A673 (cell line): ENCODE measurements at regions not wholly inside any gene's neighbourhood (a gene's known extent, or its start where the extent isn't known, plus 50 kb on each side); places are given as distances from the start of the nearest gene placed in this dataset.

ENCODE experiments used
- BruUV-seq: library from RNA; stranded (reverse); fragments of 400-500 nt; replicated peaks from 2 replicates; lab custom pipeline; 2021; lab: Mats Ljungman, UMichigan
- CTCF ChIA-PET: fragments of 300-600 bp; sonication (Branson Sonifier 250); formaldehyde crosslinking; loops from one replicate; lab custom pipeline; 2022; ENCODE audit warnings: antibody characterized with exemption; lab: Charles Lee
- POLR2A ChIA-PET: fragments of 300-600 bp; sonication (Branson Sonifier 250); formaldehyde crosslinking; loops from one replicate; lab custom pipeline; 2022; ENCODE audit warnings: antibody characterized with exemption; ENCODE audit not compliant: low non-redundant PET; lab: Charles Lee
- DNase-seq: peaks from one replicate; pipeline ENCODE4 v3.0.0-alpha.2; 2015; ENCODE audit warnings: low spot score
- H3K27ac ChIP-seq: fragments of 200-600 bp; sonication (generic); 2 replicates; pipeline ENCODE4 v1.5.1; 2016; ENCODE audit warnings: mixed run types, low read depth, mild to moderate bottlenecking, mixed read lengths, antibody characterized with exemption, low read length; ENCODE audit not compliant: poor library complexity, severe bottlenecking
- H3K27me3 ChIP-seq: fragments of 200-600 bp; sonication (generic); replicated peaks from 2 replicates; pipeline ENCODE4 v1.6.1; 2017; ENCODE audit warnings: mixed run types, low read depth, mild to moderate bottlenecking, mixed read lengths, antibody characterized with exemption, low read length; ENCODE audit not compliant: insufficient read depth, poor library complexity
- H3K36me3 ChIP-seq: fragments of 200-600 bp; sonication (generic); 2 replicates; pipeline ENCODE4 v1.6.1; 2016; ENCODE audit warnings: mixed run types, mild to moderate bottlenecking, mixed read lengths, antibody characterized with exemption, low read length; ENCODE audit not compliant: insufficient read depth, poor library complexity, severe bottlenecking
- H3K4me1 ChIP-seq: fragments of 200-600 bp; sonication (generic); 2 replicates; pipeline ENCODE4 v1.6.1; 2017; ENCODE audit warnings: mixed run types, mild to moderate bottlenecking, mixed read lengths, antibody characterized with exemption, low read length; ENCODE audit not compliant: insufficient read depth, poor library complexity, severe bottlenecking
- H3K4me3 ChIP-seq: fragments of 200-600 bp; sonication (generic); 2 replicates; pipeline ENCODE4 v1.5.1; 2016; ENCODE audit warnings: low read depth, mixed run types, mild to moderate bottlenecking, mixed read lengths, low read length; ENCODE audit not compliant: poor library complexity, severe bottlenecking
- H3K9me3 ChIP-seq: fragments of 200-600 bp; sonication (generic); 2 replicates; pipeline ENCODE4 v1.6.1; 2016; ENCODE audit warnings: mixed run types, low read depth, mild to moderate bottlenecking, mixed read lengths, antibody characterized with exemption, low read length; ENCODE audit not compliant: poor library complexity, severe bottlenecking
- EZH2 ChIP-seq: fragments of 200-600 bp; sonication (generic); IDR thresholded peaks from 2 replicates; pipeline ENCODE4 v1.6.1; 2017; ENCODE audit warnings: borderline replicate concordance, low read depth, mild to moderate bottlenecking, mixed read lengths, antibody characterized with exemption, low read length; ENCODE audit not compliant: poor library complexity, severe bottlenecking
- intact Hi-C: fragments of 100-400 bp; cut with micrococcal nuclease; formaldehyde crosslinking; loops from one replicate; pipeline ENCODE4 v1.10.0; 2022; ENCODE audit not compliant: unreplicated experiment
- TF ChIP-seq, protein P1 (sequence below): fragments of 300-800, 200-600 bp; sonication (generic); conservative IDR thresholded peaks from 2 replicates; pipeline ENCODE4 v1.5.1; 2017; ENCODE audit warnings: low read depth, mild to moderate bottlenecking, antibody characterized with exemption, low read length, moderate library complexity, mixed read lengths

DNA sequence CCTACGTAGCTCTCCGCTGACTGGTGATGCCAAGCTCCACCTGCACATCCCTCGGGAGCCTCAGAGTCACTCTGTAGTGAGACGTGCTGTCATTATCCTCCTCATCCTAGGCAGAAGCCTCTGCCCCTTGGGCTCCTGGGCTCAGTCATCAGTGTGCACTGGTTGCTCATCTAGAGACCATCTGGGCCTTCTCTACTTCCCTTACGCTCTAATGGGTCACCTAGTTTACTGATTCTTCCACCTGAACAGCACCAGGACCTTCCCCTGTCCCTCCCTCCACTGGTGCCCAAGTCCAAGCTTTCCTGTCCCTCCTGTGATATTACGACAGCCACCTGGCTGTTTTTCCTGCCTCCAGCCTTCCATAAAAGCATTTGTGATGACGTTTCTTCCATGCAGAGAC is 136.1 kb upstream of the ERRFI1 start:
- BruUV-seq, result no TSS peak

GRCh38 chr1:8161546-8162105 is 135.5 kb upstream of the ERRFI1 start:
- Histone ChIP-seq H3K36me3 (no peaks in the 10 kb centered on the region), H3K9me3 (no peaks in the 10 kb centered on the region), H3K27me3 (no peaks in the 10 kb centered on the region), H3K4me1 (peaks cover 9% of the 10 kb centered on the region), H3K27ac (no peak overlapping the region), H3K4me3 (no peak overlapping the region)
- no peak for DNase-seq
- TF ChIP-seq, protein P1, sequence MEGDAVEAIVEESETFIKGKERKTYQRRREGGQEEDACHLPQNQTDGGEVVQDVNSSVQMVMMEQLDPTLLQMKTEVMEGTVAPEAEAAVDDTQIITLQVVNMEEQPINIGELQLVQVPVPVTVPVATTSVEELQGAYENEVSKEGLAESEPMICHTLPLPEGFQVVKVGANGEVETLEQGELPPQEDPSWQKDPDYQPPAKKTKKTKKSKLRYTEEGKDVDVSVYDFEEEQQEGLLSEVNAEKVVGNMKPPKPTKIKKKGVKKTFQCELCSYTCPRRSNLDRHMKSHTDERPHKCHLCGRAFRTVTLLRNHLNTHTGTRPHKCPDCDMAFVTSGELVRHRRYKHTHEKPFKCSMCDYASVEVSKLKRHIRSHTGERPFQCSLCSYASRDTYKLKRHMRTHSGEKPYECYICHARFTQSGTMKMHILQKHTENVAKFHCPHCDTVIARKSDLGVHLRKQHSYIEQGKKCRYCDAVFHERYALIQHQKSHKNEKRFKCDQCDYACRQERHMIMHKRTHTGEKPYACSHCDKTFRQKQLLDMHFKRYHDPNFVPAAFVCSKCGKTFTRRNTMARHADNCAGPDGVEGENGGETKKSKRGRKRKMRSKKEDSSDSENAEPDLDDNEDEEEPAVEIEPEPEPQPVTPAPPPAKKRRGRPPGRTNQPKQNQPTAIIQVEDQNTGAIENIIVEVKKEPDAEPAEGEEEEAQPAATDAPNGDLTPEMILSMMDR, result no peak
- TF ChIP-seq EZH2, result no peak
- ChIA-PET POLR2A (no interaction called here), CTCF (no interaction called here)
- no TSS peak for BruUV-seq
- intact Hi-C loops, result no loop called here

More for the DNA sequence above, 136.1 kb upstream of the ERRFI1 start:
- ChIA-PET CTCF (no interaction called here), POLR2A (no interaction called here)
- Histone ChIP-seq H3K27me3 (no peaks in the 10 kb centered on the region), H3K27ac (no peak overlapping the region), H3K9me3 (no peaks in the 10 kb centered on the region), H3K4me1 (peaks cover 14% of the 10 kb centered on the region), H3K4me3 (no peak overlapping the region), H3K36me3 (no peaks in the 10 kb centered on the region)
- no peak for DNase-seq
- TF ChIP-seq EZH2, result no peak
- TF ChIP-seq, protein P1, result no peak
- intact Hi-C loops, result no loop called here

- H3K4me1 ChIP-seq, result no peaks in the 10 kb centered on the region
- CTCF ChIA-PET, result no interaction called here
- H3K27me3 ChIP-seq, result no peaks in the 10 kb centered on the region
- DNase-seq, result no peak
- no peaks in the 10 kb centered on the region for H3K9me3 ChIP-seq
- no peaks in the 10 kb centered on the region for H3K36me3 ChIP-seq
- H3K27ac ChIP-seq, result no peak overlapping the region
- no peak for TF ChIP-seq EZH2
- no peak overlapping the region for H3K4me3 ChIP-seq
- BruUV-seq, result no TSS peak
- POLR2A ChIA-PET, result no interaction called here
- intact Hi-C loops, result no loop called here
These were observed 133.4 kb upstream of the ERRFI1 start for GRCh38 chr1:8159470-8160024.

DNA sequence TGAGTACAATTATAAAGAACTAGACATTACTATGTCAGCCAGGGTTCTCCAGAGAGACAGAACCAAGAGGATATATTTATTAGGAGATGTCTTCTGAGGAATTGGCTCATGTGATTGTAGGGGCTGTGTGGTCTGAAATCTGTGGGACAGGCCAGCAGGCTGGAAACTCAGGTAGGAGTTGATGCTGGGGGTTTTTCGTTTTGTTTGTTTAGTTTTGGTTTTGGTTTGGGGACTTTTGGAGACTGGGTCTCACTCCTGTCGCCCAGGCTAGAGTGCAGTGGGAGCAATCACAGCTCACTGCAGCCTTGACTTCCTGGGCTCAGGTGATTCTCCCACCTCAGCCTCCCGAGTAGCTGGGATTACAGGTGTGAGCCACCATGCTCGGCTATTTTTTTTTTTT is 132.9 kb upstream of the ERRFI1 start:
- intact Hi-C loops, result no loop called here
- no peak for DNase-seq
- TF ChIP-seq, protein P1, result no peak
- no peak for TF ChIP-seq EZH2
- CTCF ChIA-PET, result no interaction called here
- no TSS peak for BruUV-seq
- H3K36me3 ChIP-seq, result no peaks in the 10 kb centered on the region
- H3K27me3 ChIP-seq, result no peaks in the 10 kb centered on the region
- H3K27ac ChIP-seq, result no peak overlapping the region
- POLR2A ChIA-PET, result no interaction called here
- H3K4me3 ChIP-seq, result no peak overlapping the region
- H3K4me1 ChIP-seq, result no peaks in the 10 kb centered on the region
- H3K9me3 ChIP-seq, result no peaks in the 10 kb centered on the region
